ENCODE measurements at regions not wholly inside any gene's neighbourhood (a gene's known extent, or its start where the extent isn't known, plus 50 kb on each side); places are given as distances from the start of the nearest gene placed in this dataset.
A peak's percentile ranks its signal among the peaks of the same experiment; 100 is the strongest.
"Not testable (repeated sequence)": the region's sequence is repeated elsewhere in the genome, so short reads cannot be mapped to it uniquely, and the experiment has no call there.

DNA sequence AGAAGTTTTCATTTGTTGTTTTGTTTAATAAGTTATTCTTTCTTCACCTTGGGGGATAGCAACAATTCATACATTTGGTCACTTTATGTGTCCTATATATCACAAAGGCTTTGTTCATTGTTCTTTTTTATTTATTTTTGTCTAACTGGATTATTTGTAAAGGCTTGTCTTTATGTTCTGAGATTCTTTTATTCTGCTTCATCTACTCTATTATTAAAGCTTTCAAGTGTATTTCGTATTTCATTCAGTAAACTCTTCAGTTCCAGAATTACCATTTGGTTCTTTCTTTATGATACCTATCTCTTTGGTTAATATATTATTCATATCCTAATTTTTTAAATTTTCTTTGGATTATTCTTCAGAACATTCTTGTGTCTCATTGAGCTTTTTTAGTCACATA, 942.9 kb downstream of the ANKRD7 start:
- no peak for DNase-seq

- DNase-seq = no peak
These were observed 947.5 kb downstream of the ANKRD7 start for GRCh38 chr7:119172043-119172442.

- peak; percentile 70 to 89 for DNase-seq
These were observed 951.6 kb downstream of the ANKRD7 start for GRCh38 chr7:119175911-119176627.

DNA sequence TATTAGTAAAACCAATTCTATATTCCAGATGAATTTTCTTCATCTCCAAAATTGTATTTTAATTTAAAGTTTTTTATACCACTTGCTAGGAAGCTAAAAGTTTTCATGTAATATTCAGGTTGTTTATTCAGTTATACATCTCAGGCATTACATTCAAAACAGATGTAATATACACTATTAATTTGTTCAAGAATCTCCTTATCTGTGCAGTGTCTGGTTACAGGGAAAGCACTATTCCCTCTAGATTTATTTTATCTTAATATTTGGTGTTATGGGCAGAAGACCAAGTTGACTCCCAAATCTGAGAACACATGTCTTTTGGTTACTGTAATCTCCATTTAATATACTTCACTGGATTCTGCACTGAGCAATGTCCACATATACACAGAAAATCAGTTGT, 953.4 kb downstream of the ANKRD7 start:
- no peak for DNase-seq

- DNase-seq = no peak
These were observed 959.8 kb downstream of the ANKRD7 start for GRCh38 chr7:119184124-119184788.

DNA sequence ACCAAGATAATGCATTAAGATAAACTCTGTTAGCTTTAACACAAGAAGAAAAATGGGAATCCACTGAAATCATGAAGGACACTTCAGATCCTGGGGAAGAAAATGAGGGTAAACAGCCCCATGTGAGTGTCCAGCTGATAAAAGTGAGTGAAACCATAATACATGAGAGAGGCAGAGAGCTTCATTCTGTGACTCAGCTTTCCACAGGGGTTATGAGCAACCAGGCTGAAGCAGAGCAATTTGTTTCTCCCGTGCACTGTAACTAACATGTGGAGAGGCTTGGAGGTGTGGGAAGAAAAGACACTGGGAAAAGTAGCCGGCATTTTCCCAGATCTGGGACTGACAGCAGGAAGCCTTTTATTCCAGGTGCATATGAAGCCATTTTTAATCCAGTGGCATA, 971.7 kb downstream of the ANKRD7 start:
- no peak for DNase-seq

- no peak for DNase-seq
These were observed 972.8 kb downstream of the ANKRD7 start for GRCh38 chr7:119197172-119197876.

- peak; percentile 65 to 67 for DNase-seq
These were observed 973.5 kb downstream of the ANKRD7 start for GRCh38 chr7:119197877-119198527.

GRCh38 chr7:119219663-119220062, 995.2 kb downstream of the ANKRD7 start:
- no peak for DNase-seq

- no peak for DNase-seq
These were observed 999.4 kb downstream of the ANKRD7 start for GRCh38 chr7:119223930-119224329.

- no peak for DNase-seq
These were observed 1004.0 kb downstream of the ANKRD7 start for GRCh38 chr7:119228482-119228881.

DNA sequence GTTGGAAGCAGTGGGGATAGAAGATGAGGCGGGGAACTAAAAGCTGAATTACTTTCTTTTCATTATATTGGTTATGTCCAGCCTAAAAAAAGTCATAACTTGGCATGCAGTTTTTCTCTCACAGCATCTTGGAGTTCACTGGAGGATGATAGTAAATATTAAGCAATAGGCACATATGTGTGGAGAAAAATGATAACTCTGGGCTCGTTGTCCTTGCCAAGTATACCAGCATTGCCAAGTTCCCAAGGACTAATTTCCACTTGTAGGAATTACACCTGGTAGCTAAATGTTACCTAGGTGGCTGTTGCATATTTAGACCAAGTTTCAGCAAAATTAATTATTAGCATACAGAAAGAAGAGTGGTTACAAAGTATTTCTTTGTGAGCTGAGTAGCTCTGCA, 1007.6 kb downstream of the ANKRD7 start:
- DNase-seq = no peak

DNA sequence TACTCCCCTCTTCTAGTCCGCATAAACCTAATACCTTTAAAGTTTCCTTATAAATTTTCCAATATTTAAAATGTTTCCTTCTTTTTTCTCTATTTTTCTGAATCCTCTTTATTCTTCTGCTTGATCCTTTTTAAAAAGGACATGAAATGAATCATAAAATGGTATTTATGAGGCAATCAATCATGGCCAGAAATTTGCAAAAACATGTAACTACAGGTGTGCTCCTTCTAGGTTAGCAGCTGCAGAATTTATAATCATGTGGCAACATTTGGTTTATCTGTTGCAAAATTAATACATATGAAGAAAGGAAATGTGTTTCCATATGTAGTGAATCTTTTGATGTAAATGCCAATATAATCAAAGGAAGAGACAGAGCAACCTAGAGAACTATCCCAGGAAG, 1008.5 kb downstream of the ANKRD7 start:
- no peak for DNase-seq

DNA sequence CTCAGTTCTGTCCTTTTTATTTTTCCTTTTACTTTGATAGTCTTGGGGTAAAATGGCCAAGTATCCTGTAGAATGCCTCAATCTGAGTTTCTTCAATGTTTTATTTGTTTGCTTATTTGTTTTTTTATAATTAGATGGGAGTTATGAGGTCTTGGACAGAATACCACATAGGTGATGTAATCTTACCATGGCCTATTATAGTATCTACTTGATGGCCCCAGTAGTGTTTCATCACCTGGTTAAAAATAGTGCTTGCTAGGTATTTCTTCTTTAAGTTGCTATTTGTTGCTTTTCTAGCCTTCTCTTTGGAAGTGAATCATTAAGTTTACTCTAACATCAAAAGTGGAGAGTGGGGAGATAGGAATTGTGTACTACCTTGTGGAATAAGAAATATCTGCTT, 1020.0 kb upstream of the KCND2 start:
- no peak for DNase-seq

DNA sequence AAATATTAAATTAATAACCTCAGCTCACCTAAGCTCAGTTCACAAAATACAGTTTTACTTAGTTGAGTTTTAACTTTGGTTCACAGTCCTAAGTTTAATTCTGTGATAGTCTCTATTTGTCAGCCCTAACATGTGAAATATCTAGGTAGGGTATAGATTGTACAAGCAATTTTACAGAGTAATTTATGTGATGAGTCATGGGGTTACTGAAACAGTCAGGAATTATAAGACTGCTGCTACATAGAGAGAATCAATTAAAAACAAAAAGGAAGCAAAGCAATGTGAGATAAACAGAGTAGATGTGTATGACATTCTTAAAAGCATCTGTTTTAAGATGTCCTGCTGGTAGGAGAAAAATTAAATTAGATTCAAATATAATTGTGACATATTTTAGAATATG, 1018.2 kb upstream of the KCND2 start:
- no peak for DNase-seq

- no peak for DNase-seq
These were observed 1017.0 kb upstream of the KCND2 start for GRCh38 chr7:119256001-119256400.

DNA sequence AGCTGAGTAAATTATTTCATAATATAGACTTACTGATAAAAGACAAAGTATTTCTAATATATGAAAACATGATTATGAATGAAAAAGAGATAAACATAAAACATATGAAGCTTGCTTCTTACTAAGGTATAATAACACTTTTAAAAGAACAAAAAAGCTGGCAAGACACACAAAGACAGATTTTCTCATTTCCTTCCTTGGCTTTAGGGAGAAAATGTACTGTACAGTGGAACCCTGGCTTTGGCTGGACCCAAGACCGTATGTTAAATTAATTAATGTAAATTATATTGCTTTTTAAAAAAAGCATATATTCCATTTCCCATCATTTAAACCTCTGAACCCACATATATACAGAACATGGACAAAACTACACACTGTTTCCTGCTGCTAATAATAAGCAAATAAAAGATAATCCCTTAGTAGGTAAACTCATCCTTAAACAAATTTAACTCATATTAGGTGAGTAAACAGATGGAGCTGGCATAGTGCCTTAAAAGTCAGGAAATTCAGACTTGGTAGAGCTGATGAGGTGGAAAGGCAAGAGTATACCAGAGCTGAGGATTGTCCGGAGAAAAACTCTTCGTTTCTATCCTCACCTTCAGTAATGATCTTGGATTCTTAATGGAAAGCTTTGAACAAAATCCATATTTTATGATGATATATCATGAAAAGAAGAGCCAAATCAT, 1016.4 kb upstream of the KCND2 start:
- no peak for DNase-seq

DNA sequence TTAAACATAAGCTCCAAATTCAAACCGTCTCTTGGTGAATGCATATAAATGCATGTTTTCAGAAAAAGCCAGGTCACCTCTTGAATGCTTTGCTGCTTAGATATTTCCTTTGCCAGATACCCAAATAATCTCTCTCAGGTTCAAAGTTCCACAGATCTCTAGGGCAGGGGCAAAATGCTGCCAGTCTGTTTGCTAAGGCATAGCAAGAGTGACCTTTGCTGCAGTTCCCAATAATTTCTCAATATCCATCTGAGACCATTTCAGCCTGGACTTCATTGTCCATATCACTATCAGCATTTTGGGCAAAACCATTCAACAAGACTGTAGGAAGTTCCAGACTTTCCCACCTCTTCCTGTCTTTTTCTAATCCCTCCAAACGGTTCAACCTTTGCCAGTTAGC, 1006.2 kb upstream of the KCND2 start:
- not testable (repeated sequence) for DNase-seq

DNA sequence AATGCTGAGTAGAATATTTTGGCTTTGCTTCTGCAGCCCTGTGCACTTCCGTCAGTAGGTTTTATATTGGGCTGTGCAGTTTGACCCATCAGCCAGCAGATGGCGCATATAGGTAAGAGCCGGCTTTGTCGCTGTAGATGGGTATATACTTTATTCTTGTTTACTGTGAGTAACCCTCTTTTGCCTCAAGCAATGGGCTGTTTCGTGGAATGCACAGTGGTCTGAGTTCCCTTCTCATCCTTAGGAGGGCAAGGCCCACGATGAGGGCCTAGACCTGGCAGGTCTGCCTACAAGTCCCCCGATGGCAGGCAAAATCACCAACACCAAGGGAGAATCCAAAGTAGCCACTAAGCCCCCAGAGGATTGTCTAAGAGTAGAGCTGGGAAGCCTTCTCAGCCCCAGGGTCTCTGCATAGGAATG, 1002.9 kb upstream of the KCND2 start:
- DNase-seq = peak; percentile 77 to 83

GRCh38 chr7:119270644-119271043, 1002.3 kb upstream of the KCND2 start:
- no peak for DNase-seq

DNA sequence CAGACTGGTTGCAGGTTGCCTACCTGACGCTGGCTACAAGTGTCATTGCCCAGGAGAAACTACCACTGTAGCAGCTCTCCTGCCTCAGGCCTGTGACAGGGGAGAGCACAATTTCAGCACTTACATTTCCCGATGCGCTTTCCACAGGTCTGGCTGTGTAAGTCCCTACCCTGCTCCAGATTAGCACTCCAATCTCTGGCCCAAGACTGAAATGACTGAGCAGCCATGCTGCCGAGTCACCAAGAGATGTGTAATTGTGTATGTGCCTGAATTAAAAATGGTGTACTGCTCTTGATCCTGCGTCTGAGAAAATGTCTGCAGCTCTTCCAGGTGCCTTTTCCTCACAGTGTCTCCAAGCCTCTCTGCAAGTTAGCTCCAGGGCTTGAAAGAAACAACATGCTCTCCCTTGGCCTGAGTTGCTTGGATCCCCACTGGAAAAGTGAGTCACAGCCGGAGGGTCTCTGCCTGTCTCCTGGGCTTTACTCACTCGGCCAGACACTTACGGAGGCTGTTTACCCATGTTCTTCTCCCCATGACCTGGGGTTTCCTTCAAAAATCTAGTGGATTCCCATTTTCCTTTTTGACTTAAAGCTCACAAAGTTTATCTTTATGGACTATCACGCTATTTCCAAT, 1001.7 kb upstream of the KCND2 start:
- DNase-seq = no peak

DNA sequence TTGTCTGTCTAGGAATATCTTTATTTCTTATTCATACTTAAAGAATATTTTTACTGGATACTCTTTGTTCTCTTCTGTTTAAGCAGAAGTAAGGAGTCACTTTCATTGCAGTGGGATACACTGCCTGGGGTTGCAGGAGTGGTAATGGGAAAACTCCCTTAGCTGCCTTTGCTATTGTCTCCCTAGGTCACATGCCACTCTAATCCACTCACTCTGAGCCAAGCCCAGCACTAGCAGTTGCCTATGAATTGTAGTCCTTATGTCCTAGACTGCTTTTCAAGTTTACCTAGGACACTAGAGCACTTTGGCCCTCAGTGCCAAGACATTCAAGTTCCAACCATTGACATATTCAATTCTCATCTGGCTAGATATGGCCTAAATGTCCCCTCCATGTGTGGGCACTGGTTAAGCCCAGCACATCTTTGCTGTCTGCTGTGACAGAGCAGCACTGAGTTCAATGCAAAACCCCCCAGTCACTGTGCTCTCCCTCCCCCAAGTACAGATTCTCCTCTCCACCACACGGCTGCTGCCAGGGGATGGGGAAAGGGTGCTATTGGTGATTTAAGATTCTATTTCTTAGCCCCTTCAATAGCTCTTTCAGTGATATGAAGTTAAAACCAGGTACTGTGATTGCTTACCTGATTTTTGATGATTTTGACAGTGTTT, 991.7 kb upstream of the KCND2 start:
- no peak for DNase-seq
